ENCODE measurements at regions not wholly inside any gene's neighbourhood (a gene's known extent, or its start where the extent isn't known, plus 50 kb on each side); places are given as distances from the start of the nearest gene placed in this dataset.

DNA sequence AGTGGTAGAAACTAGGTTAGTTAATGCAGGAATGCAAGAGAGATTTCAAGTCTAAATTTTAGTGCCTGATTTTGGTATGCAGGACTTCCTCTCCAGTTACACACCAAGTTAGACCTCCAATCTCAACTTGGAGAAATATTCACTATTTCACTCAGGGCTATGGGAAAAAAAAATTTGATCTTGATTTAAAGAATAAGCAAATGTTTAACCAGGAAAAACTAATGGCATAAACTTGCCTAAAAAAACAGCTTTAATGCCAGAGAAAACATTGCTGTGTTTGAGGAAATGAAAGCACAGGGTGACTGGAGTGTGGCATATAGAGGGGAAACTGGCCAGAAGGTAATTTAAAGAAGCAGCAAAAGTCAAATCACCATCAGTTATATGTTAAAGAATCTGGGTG is 575.4 kb upstream of the LRRC4C start:
- TF ChIP-seq, protein P1, sequence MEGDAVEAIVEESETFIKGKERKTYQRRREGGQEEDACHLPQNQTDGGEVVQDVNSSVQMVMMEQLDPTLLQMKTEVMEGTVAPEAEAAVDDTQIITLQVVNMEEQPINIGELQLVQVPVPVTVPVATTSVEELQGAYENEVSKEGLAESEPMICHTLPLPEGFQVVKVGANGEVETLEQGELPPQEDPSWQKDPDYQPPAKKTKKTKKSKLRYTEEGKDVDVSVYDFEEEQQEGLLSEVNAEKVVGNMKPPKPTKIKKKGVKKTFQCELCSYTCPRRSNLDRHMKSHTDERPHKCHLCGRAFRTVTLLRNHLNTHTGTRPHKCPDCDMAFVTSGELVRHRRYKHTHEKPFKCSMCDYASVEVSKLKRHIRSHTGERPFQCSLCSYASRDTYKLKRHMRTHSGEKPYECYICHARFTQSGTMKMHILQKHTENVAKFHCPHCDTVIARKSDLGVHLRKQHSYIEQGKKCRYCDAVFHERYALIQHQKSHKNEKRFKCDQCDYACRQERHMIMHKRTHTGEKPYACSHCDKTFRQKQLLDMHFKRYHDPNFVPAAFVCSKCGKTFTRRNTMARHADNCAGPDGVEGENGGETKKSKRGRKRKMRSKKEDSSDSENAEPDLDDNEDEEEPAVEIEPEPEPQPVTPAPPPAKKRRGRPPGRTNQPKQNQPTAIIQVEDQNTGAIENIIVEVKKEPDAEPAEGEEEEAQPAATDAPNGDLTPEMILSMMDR (IDR thresholded peaks at IDR 0.05 in 4 of 5, conservative IDR thresholded peaks at IDR 0.05 in 1 of 5), result no peak
- no peak for TF ChIP-seq POLR2A (IDR thresholded peaks at IDR 0.05)
